NCI-H345 (cell line): ENCODE measurements at regions not wholly inside any gene's neighbourhood (a gene's known extent, or its start where the extent isn't known, plus 50 kb on each side); places are given as distances from the start of the nearest gene placed in this dataset.

ENCODE experiments used
- DNase-seq: peaks from one replicate; lab custom pipeline; 2025; lab: John Stamatoyannopoulos, UW

GRCh38 chr14:104440297-104440956 lies 139.1 kb upstream of the C14orf180 start:
- no peak for DNase-seq

GRCh38 chr14:104441275-104442106 lies 138.1 kb upstream of the C14orf180 start:
- DNase-seq = no peak

- DNase-seq = no peak
These were observed 137.4 kb upstream of the C14orf180 start for GRCh38 chr14:104442107-104442551.

- DNase-seq = no peak
These were observed 136.8 kb upstream of the C14orf180 start for GRCh38 chr14:104442631-104443390.

- no peak for DNase-seq
These were observed 136.0 kb upstream of the C14orf180 start for GRCh38 chr14:104443391-104444158.

GRCh38 chr14:104444159-104445030 lies 135.2 kb upstream of the C14orf180 start:
- no peak for DNase-seq

GRCh38 chr14:104445086-104445485 lies 134.5 kb upstream of the C14orf180 start:
- no peak for DNase-seq

GRCh38 chr14:104445832-104446381 lies 133.7 kb upstream of the C14orf180 start:
- no peak for DNase-seq

- DNase-seq = no peak
These were observed 133.0 kb upstream of the C14orf180 start for GRCh38 chr14:104446611-104447010.

- no peak for DNase-seq
These were observed 131.8 kb upstream of the C14orf180 start for GRCh38 chr14:104447750-104448149.

GRCh38 chr14:104448321-104448720 lies 131.2 kb upstream of the C14orf180 start:
- no peak for DNase-seq

- DNase-seq = no peak
These were observed 130.8 kb upstream of the C14orf180 start for GRCh38 chr14:104448721-104449120.

GRCh38 chr14:104450811-104451401 lies 128.7 kb upstream of the C14orf180 start:
- no peak for DNase-seq

- DNase-seq = no peak
These were observed 128.1 kb upstream of the C14orf180 start for GRCh38 chr14:104451474-104451873.

GRCh38 chr14:104458845-104459244 lies 120.7 kb upstream of the C14orf180 start:
- DNase-seq = no peak

GRCh38 chr14:104460791-104461651 lies 118.5 kb upstream of the C14orf180 start:
- peak; percentile 43 for DNase-seq

GRCh38 chr14:104461676-104462449 lies 117.7 kb upstream of the C14orf180 start:
- peak; percentile 52 for DNase-seq
